Frontal cortex (tissue), 3 donors: ENCODE measurements at regions not wholly inside any gene's neighbourhood (a gene's known extent, or its start where the extent isn't known, plus 50 kb on each side); places are given as distances from the start of the nearest gene placed in this dataset.

Experiments
- DNase-seq, 2 donors: peaks; one replicate each; pipeline ENCODE4 v3.0.0; 2012; ENCODE audit warnings: low spot score in 2 of 2
- FAIRE-seq: peaks from 2 replicates; lab custom pipeline; 2012; peaks lifted over from hg19 to GRCh38; lab: Jason Lieb, UNC
- donor health status: control.
- donor health status: control.
- donor health status: control.

DNA sequence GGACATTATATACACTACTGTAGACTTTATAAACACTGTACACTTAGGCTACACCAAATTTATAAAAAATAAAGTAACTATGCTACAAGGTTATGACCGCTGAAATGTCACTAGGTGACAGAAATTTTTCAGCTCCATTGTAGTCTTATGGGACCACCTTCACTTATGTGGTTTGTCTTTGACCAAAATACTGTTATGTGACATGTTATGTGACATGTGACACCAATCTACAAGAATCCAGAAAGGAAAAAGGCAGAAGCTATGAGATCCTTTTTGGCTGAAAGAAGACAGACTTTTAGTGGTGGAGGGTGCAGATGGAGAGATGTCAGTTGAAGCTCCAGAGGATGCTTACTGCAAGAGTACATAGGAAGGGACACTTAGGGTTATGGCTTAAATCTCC lies 1378.4 kb upstream of the TENM4 start:
- FAIRE-seq, result no peak
- no peak for DNase-seq

DNA sequence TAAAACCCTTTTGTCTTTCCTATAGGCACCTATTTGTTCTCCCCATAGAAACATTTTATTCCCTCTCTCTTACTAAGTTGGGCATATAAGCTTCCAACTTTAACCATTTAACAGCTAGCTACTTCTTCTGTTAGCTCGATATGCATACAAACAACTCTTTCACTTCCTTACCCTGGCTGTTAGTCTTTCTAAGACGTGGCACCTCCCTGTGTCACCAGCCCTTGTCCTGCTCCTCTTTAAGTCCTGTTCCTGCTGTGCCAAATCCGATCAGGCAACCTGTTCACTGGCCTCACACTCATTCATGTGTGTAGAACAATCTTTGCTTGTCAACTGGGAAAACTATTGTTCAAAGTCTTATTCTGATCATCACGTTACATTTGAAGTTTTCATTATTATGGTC lies 1376.1 kb upstream of the TENM4 start:
- DNase-seq, result no peak
- no peak for FAIRE-seq

DNA sequence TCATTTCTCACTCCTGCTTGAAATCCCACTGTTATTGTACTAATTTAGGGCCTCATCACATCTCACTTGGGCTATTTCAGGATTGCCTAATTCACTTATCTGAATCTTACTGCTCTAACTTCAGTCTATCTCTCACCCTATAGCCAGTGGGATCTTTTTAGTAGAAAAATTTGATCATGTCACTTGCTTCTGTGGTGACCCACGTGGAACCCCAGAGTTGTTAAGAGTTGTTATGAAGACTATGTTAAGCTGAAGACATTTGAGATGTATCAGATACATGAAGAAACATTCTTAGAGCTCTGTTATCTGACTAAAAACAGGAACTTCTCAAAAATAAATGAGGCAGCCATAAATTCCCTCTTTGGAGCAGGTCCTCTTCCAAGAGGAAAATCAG lies 1375.6 kb upstream of the TENM4 start:
- FAIRE-seq (no peak), DNase-seq (no peak)

DNA sequence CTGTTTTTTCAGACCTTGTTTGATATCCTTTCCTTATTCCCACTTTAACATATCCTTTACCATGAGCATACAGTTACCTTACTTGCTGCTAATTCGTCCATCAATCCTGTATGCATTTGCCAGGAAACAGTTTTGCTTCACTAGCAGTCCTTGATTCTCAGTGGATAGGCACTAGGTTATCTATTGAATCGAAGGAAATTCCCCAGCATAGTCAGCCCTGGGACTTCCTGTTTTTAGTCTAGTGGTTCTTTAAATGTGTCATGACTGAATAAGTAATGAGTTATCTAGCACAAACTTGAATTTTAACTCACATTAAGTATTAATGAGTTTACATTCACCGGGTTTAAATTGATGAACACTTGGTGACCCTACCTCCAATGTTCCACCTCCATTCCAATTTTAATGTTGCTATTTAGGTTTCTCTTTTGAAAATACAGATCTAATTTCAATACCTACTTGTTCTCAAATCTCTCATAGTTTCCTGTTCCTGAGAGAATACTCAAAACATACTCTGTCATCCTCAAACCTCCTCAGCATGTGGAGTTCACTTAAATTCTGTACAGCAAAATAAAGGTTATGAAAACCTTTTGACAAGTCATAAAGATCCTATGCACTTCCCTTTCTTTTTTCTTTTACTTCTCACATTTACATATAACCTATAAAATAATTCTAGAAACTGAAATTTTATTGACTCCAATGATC lies 1375.1 kb upstream of the TENM4 start:
- DNase-seq, result no peak
- no peak for FAIRE-seq

DNA sequence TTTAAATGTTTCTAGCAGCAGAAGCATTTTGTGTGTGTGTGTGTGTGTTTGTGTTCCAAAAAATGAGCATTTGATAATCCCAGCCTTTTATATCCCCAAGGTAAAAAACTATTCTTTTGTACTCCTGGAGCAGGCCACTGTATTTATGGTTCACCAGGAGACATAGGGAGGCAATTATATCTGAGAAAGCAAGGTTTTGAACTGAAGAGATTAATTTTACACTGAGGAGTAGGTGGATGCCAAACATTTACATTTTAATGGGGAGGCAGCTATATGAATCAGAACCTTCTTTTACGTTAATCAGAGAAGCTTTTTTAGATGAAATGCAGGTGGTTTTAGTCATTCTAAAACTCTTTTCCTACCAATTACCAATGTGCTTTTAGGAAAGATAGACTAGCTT lies 1374.0 kb upstream of the TENM4 start:
- FAIRE-seq (no peak), DNase-seq (no peak)

DNA sequence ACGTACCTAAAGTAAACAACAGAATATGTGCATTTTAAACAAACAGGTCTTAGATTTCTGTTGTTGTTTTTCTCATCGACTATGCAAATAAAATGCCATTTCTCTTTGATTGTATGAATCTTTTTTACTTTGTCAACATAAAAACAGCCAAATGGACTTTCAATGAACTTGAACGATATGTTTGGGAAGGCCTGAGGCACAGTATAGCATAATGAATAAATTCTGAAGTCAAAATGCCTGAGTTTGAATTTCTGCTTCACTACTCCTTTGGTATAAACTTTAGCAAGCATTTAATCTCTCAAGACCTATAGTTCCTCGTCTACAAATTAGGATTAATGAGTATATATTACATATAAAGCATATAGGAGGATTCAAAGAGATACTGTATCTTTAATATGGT lies 1369.9 kb upstream of the TENM4 start:
- no peak for DNase-seq
- no peak for FAIRE-seq

DNA sequence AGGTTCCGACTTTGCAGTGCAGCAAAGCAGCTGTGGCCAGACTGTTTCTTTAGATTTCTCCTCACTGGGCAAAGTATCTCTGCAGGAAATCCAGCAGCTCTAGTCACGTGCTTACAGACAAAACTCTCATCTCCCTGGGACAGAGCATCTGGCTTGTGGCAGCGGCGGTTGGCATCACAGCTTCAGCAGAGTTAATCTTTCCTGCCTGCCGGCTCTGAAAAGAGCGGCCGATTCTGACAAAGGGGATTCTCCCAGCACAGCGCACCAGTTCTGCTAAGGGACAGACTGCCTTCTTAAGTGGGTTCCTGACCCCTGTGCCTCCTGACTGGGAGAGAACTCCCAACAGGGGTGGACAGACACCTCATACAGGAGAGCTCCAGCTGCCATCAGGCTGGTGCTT lies 1357.3 kb upstream of the TENM4 start:
- no peak for DNase-seq
- no peak for FAIRE-seq

DNA sequence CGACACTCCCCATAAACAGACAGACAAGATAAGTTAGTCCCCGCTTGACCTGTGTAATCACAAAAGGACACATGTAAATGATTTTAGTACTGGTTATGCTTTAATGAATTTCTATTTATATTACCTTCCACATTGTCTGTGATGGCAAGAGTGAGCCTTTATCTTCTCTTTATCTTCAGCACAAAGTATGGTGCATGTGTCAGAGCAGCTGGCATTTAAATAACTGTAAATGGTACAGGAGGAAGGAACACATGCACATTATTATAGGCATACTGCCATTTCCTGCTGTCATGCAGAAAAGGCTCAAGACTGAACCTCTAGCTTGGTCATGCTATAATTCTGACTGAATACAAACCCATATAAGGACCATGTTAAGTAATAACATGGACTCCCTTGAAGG lies 1342.7 kb upstream of the TENM4 start:
- FAIRE-seq (no peak), DNase-seq (no peak)

DNA sequence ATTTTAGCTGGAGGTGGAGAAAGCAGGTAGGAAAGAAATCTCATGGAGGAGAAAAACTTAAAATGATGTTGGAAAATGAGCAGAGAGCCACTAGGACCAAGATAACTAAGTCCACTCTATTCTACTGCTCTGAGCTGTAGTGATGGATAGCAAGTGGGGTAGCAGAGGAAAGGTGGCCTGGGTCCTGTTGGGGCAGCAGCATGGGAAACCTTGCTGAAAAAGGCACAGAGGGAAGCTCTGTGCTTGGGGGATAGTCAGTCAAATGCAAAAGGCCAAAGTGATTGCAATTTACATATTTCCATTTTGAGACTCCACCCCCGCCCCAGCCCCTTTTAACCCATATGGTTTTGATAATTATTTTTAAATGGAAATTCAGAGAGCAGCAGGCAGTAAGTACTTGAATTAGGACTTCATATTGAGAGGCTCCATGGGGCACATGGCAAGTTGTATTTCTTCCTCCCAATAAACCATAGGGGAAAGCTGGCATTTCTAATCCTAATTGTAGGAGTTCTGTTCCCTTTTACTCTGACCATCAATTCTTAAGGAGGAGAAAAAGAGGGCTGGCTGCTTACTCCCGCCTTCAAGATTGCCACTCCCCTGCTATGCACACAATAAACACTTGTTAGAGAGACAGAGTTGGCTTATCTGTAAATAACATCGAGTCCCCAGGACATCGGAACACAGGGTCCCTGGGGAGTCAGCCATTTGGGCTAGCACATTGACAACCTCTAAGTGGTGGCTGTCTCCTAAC lies 1341.5 kb upstream of the TENM4 start:
- FAIRE-seq, result no peak
- no peak for DNase-seq

DNA sequence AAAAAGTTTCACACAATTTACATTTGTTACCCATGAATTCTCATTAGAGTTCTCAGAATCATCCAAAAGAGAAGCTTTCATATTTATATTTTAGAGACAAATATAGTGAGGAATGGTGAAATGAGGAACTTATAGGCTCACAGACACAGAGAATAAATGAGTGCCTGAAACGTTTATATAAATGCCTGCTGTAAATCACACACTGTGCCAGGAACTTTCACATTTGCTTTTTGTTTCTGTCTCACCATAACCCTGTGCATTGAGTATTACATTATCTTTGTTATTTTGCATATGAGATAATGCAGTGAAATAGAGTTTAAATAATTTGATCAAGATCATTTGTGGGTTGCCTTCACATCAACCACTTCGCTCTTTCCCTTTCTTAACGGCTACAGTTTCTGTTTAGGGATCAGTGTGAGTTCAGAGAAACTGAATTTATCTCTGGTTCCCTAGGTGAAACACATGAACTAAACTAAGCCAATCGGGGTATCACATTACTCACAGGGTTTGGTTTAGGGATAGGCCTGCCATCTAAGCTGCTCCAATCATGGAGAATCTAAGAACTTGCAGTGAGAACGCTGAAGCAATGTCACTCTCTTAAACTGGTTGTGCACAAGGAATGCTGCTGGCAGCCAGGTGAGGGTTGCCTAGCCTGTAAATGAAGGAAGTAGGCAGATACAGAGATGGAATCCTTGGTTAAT lies 1339.2 kb upstream of the TENM4 start:
- DNase-seq (no peak), FAIRE-seq (no peak)

DNA sequence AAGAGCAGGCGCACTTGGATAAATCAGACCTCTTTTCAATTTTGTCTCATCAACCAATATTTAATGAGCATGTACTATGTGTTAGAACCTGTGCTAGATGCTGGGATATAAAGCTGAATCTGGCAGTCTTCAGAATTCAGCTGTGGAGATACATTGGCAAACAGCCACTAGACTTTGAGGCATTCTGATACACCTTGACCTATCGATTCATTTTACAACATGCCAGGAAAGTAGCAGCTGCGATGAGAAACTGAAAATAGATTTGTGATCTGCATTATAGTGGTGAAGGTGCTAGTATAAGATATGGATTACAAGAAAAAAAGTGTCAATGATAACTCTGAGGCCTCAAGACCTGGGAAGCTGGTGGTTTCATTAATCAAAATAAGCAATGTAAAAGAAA lies 1338.1 kb upstream of the TENM4 start:
- DNase-seq, result no peak
- FAIRE-seq, result no peak

DNA sequence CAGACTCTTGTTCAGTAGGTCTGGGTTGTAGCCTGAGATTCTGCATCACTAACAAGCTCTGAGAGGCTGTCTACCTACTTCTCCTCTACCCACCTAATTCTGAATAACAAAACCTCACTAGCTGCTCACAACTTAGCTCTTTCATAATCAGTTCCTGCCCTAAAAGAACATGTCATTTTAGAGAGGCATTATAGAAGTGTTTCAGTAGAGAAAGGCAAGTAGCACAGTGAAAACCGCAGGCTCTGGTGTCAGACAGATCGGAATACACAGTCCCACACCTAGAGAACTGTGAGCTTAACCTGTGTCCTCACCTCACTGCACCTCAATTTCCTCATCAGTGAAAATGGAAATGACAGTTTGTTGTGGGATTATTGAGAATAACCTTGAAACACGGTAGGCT lies 1337.6 kb upstream of the TENM4 start:
- no peak for DNase-seq
- no peak for FAIRE-seq

DNA sequence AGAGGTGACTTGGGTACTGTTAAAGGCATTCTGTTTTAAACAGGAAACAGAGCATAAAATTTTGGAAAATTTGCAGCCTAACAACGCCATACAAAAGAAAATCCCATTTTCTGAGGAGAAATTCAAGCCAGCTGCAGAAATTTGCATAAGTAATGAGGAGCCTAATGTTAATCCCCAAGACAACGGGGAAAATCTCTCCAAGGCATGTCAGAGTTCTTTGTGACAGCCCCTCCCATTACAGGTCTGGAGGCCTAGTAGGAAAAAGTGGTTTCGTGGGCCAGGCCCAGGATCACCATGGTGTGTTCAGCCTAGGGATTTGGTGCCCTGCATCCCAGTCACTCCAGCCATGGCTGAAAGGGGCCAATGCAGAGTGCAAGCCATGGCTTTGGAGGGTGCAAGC lies 1333.1 kb upstream of the TENM4 start:
- no peak for FAIRE-seq

DNA sequence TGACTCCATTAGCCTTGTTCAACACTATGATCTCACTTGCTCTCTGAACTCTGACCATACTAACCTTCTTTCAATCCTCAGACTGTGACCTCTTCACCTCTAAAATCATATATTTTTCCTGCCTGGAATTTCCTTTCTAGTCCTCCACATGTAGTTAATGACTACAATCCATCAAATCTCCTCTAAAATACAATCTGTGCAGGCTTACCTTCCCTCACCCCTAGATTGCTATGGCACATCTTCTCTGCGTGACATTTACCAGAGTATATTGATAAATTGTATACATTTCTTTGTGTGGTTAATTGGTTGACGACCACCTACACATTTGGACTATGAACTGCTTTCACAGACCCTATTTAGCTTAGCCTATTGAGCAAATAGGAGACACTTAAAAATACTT lies 1330.2 kb upstream of the TENM4 start:
- DNase-seq (no peak), FAIRE-seq (no peak)

More for the DNA sequence above, 1333.1 kb upstream of the TENM4 start:
- DNase-seq, result no peak

DNA sequence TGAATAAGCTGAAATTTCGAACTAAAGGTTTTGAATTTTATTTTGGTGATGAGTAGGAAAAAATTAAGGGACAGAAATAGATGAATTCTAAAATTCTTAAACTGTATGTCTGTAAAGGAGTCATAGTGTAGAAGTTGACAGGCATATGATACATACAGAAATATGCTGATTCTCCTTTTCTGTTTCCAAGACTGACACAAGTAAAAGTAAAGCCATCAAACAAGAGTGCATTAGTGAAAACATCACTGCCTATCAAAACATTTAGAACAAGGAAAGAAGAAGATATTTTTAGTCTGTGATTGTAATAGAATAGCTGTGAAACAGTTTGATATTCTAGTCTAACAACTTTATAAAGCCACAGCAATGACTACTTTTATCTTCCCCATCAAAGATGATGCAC lies 1318.0 kb upstream of the TENM4 start:
- DNase-seq (no peak), FAIRE-seq (no peak)

DNA sequence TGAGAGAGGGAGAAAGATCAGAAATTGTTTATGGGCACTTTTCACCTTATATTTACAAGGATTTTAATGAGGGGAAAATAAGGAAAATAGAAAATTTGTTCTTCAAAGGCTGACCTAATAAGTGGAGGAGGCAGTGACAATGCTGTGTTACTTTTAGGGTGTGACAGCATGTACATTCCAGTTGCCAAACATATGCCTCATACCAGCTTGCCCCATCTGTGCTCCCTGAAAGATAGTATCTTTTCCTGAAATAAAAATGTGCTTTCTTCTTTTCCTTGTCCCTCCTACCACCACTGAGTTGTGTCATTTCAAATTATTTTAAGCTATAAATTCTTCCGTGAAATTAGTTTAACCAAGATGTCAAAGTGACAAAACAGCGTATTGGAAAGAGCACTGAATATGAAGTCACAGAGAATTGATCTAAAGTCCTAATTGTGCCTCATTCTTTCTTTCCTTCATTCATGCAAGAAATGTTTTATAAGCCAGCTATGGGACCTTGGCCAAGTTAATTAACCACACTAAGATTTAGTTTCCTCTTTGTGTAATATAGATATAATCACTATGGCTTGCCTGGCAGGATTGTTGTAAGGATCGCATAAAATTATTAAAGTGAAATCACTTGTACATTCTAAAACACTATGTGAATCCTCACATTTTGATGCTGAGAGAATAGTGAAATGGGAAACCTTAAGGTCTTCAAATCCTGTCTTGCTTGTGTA lies 1307.5 kb upstream of the TENM4 start:
- FAIRE-seq, result no peak
- DNase-seq, result no peak

DNA sequence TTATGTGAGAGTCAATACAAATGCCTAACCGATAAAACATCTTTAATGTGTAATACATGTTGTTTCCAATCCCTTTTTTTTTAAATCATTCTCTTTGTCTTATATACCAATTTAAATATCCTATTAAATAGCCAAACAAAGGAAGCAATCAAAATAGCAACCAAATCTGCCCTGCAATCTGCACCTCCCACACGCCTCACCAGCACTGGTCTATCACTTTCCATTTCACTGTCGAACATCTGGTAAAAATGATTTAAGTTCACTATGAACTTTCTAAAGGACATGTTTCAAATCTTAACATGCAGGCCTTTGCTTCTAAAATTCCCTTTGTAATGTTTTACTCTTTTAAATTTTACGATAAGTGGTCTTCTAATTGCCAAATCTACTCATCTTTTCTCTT lies 1305.5 kb upstream of the TENM4 start:
- no peak for DNase-seq
- no peak for FAIRE-seq

DNA sequence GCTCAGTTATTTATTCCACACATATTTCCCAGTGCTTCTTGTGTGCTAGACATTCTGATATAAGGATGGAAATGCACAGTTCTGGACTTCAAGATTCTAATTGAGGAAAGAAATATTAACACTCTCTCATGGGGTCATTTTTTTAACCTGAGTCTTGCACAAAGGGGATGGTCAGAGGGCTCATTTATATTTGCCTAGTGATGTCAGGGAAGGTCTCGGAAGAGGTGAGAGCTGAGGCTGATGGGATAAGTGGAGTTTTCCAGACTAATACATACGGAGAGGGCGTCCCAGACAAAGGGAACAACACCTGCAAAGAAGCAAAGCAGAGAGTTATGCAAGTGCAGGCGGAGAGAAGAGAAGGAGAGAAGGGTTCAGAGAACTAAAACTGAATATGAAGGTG lies 1304.6 kb upstream of the TENM4 start:
- FAIRE-seq, result no peak
- no peak for DNase-seq

DNA sequence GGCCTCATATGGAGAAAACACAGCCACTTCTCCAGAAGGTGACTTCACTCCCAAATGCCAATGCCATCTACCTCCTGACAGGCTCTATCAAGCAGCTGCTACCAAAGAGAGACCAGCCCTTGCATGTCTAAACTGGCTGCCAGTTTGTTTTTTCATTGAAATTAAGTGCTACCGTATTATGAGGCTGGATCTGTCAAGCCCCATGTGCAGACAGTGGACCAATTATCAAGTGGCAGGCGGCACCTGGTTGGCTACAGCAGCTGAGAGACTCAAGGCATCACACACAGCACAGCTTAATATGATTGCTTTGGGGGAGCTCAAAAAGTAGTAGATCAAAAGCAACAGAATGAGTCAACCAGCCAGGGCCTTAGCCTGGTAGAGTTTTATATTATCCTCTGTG lies 1293.0 kb upstream of the TENM4 start:
- FAIRE-seq (no peak), DNase-seq (no peak)

DNA sequence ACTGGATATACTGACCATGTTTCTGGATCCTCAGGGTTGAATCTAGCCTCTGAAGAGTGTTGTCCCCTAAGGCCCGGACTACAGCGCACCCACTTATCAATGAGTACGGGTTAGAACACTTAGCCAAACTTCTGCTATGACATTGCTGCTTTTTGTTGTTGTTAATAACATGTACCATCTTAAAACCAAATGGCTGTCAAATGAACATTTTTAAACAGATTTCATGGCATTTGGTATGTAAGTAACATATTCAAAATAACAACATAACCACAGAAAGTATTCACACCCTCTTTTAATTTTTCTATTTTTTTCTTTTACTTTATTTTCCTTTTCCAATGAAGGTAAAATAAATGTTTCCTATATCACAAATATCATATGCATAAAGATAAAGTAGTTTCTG lies 1292.5 kb upstream of the TENM4 start:
- no peak for DNase-seq
- FAIRE-seq, result no peak

DNA sequence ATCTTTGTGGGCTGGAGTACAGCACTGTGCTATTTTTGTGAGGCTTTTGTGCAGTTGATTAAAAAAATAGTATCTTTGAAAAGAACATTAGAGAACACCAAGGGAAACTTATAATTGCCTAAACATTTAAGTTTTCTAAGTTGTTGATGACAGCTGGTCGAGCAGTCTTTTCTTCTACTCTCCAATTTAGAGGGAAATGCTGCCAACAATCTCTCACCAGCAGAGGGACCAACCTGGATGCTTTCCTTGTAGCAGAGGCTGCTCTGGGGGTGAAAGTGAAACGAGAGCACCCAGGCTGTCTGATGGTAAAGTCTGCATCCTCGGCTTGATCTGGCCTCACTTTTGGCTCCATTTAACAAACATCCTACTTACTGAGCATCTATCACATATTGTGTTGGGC lies 1286.5 kb upstream of the TENM4 start:
- no peak for FAIRE-seq

More for the DNA sequence above, 1286.5 kb upstream of the TENM4 start:
- DNase-seq, result no peak
